ENCODE measurements at regions not wholly inside any gene's neighbourhood (a gene's known extent, or its start where the extent isn't known, plus 50 kb on each side); places are given as distances from the start of the nearest gene placed in this dataset.
"Not testable (repeated sequence)": the region's sequence is repeated elsewhere in the genome, so short reads cannot be mapped to it uniquely, and the experiment has no call there.

DNA sequence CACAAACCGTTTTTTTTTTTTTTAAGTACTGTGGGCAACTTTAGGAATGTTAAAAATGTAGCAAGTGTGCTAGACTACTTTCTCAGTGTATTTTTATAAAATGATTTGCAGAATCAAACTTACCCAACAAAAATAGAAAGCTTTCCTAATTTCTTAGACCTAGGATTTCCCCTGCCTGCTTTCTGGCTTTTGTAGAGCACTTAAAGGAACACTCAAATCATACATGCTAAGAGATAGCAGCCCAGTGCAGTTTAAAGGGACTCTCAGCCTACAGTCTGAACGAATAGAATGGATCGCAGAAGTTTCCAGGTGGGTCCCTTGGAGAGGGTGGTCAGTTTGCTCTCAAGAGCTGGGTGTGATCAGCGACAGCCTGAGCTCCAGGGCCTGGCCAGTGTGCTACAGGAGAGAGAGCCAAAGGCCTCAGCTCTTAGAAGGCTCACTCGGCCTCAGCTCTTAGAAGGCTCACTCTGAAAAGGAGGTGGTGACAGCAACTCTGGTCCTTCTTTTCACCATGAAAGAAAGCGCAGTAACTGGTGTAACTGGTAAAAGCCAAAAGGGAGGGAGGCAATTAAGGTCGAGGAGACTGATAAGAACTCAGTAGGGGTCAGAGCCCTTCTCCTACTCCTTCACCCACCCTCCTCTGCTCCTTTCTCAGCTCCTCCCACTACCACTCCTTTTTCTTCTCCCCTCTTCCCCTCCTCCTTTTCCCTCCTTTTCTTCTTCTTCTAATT, 142.4 kb downstream of the ZFP64 start:
- DNase-seq (ENCODE audit: low read depth, low spot score), result no peak

DNA sequence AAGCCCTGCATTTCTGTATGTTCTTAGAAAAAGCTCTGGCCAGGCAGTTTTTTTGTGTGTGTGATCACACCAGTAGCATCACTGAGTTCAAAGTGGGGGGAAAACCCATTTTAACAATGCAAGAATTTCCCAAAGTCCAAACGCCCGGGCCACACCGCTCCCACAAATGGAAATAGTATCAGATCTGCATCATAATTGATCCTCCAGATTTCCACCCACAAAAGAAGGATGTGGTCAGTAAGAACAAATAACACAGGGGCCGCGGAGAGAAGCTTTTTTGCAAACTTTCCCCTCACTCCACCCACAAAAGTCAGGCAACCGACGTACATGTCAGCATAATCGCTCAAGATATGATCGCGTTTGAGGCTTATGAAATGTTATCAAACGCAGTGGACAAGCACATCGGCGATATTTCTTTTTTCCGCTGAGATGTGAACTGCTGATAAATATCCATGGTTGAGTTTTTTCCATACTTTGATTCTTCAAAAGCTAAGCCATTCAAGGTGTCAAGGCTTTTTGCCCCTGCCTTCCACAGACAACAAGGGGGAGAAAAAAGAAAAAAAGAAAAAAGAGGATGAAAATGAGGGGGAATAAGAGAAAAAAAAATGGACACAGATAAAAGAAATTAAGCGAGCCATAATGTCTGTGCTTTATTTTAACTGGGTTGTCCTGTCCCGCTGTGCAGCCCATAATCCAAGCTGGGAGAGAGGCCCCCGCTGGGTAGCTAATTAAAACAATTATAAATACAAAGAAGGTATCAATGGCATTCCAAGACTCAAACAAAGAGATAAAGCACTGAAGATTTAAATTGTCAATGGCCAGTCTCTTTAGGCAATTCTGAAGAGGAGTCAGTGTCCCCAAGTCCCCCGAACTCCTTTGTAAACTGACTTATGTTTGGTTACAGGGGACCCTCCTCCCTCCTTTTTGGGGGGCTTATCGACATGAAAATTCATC, 143.5 kb downstream of the ZFP64 start:
- DNase-seq (ENCODE audit: low read depth, low spot score), result no peak

GRCh38 chr20:52041966-52042365, 149.6 kb downstream of the ZFP64 start:
- DNase-seq (ENCODE audit: low read depth, low spot score), result no peak

DNA sequence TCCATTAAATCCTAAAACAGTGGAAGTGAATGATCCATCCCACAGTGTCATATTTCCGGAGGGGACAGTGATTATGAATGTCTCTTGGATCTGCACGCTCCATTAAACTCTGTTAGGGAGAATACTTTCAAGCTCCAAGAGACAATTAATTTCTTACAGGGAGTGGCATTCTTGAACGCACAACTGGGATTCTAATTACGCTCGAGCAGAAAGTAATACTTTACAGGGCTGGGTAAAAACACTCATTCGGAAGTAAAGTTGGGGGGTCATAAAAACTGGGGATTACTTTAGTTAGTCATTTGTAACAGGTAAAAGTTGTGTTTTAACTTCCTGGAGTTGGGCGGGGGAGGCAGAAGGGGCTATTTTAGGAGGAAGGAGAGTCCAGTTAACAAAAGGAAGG, 151.8 kb downstream of the ZFP64 start:
- no peak for DNase-seq (ENCODE audit: low read depth, low spot score)

DNA sequence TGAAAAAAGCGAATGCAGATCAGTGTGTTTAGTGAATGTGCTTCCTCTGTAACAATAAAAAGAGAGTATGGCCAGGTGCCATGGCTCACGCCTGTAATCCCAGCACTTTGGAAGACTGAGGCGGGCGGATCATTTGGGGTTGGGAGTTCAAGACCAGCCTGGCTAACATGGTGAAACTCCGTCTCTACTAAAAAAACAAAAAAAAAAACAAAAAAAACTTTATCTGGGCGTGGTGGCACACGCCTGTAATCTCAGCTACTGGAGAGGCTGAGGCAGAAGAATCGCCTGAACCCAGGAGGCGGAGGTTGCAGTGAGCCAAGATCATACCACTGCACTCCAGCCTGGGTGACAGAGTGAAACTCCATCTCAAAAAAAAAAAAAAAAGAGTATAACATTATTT, 152.9 kb downstream of the ZFP64 start:
- DNase-seq (ENCODE audit: low read depth, low spot score), result not testable (repeated sequence)

- no peak for DNase-seq (ENCODE audit: low read depth, low spot score)
Measured at GRCh38 chr20:52037370-52037769, 154.2 kb downstream of the ZFP64 start.

- no peak for DNase-seq (ENCODE audit: low read depth, low spot score)
Measured at GRCh38 chr20:52035977-52036376, 155.6 kb downstream of the ZFP64 start.

DNA sequence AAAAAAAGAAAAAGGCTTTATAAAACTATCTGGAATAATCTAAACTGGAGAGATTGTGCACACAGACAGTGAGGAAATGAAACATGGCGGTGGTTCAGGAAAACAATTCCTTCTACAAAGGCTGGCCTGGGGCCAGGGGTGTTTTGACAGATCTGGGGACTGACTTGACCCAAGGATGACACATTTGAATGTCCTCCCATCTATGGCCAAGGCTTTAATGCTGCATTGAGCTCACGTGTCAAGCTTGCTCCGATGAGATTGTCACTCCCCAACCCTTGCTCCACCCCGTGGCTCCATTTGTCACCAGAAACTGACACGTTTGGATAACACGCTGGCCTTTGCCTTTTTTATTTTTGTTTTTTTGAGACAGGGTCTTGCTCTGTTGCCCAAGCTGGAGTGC, 156.1 kb downstream of the ZFP64 start:
- DNase-seq (ENCODE audit: low read depth, low spot score), result no peak

DNA sequence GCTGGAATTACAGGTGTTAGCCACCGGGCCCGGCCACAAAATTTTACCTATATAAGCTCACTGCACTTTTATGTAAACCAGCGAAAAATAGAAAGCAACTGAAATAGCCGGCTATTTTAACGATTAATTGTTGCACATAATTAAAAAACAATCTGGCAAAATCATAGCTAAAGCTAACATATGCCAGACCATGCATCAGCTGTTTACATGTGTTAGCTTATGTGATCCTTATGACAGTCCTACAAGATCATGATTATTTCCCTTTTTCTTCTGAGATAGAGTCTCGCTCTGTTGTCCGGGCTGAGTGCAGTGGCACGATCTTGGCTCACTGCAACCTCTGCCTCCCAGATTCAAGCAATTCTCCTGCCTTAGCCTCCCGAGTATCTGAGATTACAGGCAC, 157.0 kb downstream of the ZFP64 start:
- DNase-seq (ENCODE audit: low read depth, low spot score), result no peak

GRCh38 chr20:52033313-52033712, 158.3 kb downstream of the ZFP64 start:
- DNase-seq (ENCODE audit: low read depth, low spot score), result no peak

DNA sequence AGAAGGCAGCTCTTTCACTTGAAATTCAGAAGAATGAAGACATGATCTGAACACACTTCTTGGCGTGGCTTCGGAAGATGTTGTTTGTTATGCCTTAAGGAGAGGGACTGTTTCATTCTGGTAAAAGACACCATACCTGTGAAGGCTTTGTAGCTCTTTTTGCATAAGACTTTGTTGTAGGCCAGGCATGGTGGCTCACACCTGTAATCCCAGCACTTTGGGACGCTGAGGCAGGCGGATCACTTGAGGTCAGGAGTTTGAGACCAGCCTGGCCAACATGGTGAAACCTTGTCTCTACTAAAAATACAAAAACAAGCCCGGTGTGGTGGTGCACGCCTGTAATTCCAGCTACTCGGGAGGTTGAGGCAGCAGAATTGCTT, 159.3 kb downstream of the ZFP64 start:
- not testable (repeated sequence) for DNase-seq (ENCODE audit: low read depth, low spot score)

GRCh38 chr20:52031563-52032303, 159.8 kb downstream of the ZFP64 start:
- DNase-seq (ENCODE audit: low read depth, low spot score), result no peak

DNA sequence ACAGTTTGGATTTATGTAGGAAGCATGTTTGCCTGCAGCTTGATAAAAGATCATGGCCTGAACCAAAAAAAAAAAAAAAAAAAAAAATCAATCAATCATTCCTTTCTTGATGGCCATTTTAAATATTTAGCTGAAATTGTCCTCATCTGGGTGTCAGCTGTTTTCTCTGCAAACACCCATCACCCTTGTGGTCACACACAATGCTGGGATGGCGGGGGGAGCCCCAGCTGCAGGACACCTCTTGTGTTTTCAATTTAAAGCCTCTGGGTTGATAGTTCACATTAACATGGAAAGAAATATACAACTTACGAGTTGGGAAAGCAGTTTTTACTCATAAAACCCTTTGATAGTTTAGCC, 160.4 kb downstream of the ZFP64 start:
- no peak for DNase-seq (ENCODE audit: low read depth, low spot score)

- not testable (repeated sequence) for DNase-seq (ENCODE audit: low read depth, low spot score)
Measured at GRCh38 chr20:52029129-52029528, 162.4 kb downstream of the ZFP64 start.

DNA sequence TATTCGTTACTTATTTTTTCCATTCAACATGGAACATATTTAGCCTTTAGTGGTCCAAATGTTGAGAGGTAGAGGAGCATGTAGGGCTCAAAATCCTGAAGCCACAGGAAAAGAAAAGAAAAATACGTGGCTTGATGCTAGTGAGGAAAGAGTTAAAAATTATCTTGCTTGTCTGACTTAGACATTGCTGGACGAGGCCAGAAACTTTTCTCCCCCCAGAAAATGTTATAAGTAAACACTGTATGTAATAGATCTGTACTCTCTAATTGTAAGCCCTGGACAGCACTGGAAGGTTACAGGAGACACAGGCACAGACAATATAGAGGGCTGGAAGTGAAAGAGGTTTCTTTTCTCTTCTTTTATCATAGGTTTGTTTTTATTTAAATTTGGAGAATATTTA, 165.6 kb downstream of the ZFP64 start:
- no peak for DNase-seq (ENCODE audit: low read depth, low spot score)

- no peak for DNase-seq (ENCODE audit: low read depth, low spot score)
Measured at GRCh38 chr20:52019313-52019712, 172.3 kb downstream of the ZFP64 start.

DNA sequence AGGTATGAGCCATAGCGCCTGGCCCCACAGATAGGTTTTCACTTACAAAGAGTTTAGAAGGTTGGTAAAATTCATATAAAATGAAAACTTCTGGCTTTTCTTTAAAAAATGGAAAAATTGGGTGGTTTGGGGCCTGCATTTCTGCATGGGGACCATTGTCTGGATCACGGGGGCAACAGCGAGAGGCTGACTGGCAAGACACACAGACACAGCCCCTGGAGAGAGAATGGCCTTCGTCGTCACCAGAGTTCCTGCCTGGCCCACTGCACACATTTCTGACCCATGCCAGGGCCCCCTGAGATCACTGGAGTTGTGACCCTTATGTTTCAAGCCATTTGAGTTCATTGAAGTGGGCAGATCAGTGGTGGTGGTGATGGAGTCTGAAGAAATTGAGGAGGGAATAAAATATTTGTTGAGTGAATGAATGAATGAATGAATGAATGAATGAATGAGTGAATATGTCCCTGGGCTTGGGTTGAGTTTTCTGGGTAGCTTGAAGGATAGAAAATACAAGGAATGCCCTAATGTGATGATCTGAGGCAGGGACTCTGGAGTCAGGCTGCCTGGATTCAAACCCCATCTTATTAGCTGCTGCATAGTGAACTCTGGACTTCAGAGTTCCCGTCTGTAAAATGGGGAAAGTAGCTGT, 173.8 kb downstream of the ZFP64 start:
- no peak for DNase-seq (ENCODE audit: low read depth, low spot score)

GRCh38 chr20:52016022-52016421, 175.6 kb downstream of the ZFP64 start:
- DNase-seq (ENCODE audit: low read depth, low spot score), result no peak

- no peak for DNase-seq (ENCODE audit: low read depth, low spot score)
Measured at GRCh38 chr20:52015155-52015554, 176.4 kb downstream of the ZFP64 start.

- no peak for DNase-seq (ENCODE audit: low read depth, low spot score)
Measured at GRCh38 chr20:52012079-52012478, 179.5 kb downstream of the ZFP64 start.

DNA sequence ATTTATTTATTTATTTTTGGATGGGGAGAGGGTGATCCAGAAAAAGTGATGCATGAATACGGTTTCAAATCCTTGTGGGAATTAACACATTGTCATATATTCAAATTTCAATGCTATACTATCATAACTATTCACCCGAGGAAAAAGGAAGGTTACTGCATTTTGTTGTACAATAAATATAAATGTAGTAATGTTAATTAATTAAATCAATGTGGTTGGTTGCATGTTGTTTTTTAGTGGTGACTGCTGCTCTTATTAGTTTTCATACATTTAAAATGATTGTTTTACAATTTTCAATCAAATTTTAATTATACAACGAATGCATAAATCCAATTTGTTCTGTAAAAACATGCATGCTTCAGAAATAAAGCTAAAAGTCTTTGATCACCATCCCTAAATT, 180.5 kb downstream of the ZFP64 start:
- no peak for DNase-seq (ENCODE audit: low read depth, low spot score)

- no peak for DNase-seq (ENCODE audit: low read depth, low spot score)
Measured at GRCh38 chr20:52010541-52010940, 181.0 kb downstream of the ZFP64 start.
